ENCODE measurements at regions not wholly inside any gene's neighbourhood (a gene's known extent, or its start where the extent isn't known, plus 50 kb on each side); places are given as distances from the start of the nearest gene placed in this dataset.
"Not testable (repeated sequence)": the region's sequence is repeated elsewhere in the genome, so short reads cannot be mapped to it uniquely, and the experiment has no call there.

DNA sequence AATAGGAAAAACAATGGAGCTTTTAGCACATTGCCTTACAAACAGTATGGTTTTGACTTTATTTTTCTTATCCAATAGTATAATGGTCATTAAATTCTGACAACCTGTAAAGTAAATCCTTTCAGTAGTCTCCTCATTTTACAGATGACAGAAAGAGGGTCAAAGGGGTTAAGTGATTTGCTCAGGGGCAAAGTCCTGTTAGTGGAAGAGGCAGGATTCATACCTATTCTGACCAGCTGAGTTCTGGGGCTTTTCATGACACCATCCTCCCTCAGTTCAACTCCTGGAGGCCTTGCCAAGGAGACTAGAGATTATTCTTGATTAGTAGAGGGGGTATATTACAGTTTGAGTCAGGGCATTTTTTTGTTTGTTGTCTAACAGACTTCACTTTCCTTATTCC lies 278.7 kb upstream of the DUSP10 start:
- no peak for DNase-seq

- DNase-seq = no peak
Observed at GRCh38 chr1:222019029-222019428, 277.1 kb upstream of the DUSP10 start.

GRCh38 chr1:222018041-222018440 lies 276.2 kb upstream of the DUSP10 start:
- DNase-seq = no peak

- no peak for DNase-seq
Observed at GRCh38 chr1:222015686-222016085, 273.8 kb upstream of the DUSP10 start.

- no peak for DNase-seq
Observed at GRCh38 chr1:222014001-222014400, 272.1 kb upstream of the DUSP10 start.

DNA sequence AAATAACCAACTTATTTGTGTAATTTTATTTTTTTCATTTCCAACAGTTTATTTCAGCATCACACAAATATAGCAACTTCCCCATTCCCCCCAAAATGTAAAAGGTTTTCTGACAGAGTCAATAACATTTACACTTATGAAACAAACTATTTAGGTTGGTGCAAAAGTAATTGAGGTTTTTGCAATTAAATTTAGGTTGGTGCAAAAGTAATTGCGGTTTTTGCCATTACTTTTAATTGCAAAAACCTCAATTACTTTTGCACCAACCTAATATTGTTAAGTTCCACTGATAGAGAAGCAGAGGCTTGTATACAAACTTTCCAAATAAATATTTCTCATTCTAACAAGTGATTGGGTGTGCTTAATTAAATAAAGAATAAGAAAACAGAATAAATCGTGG lies 270.9 kb upstream of the DUSP10 start:
- DNase-seq = no peak

DNA sequence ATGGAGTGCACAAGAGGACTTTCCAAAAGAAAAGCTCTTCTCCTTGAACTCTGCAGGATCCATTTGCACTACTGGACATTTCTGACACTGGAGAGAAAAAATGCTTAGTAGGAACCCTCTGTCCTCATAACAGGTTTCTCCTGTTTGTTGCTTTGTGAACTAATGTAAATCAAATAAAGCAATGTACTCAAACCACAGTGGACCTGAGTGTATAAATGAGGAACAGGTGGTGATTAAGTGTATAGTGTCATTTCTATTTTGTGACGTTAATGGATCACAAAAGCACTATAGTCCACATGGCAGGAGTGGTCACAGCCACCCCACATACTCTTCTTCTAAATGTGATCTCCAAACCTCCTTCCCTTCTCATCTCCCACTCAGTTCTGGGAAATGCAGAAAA lies 268.4 kb upstream of the DUSP10 start:
- DNase-seq = no peak

- no peak for DNase-seq
Observed at GRCh38 chr1:222009105-222009730, 267.3 kb upstream of the DUSP10 start.

- no peak for DNase-seq
Observed at GRCh38 chr1:222006715-222007114, 264.8 kb upstream of the DUSP10 start.

- DNase-seq = no peak
Observed at GRCh38 chr1:222004784-222005183, 262.9 kb upstream of the DUSP10 start.

DNA sequence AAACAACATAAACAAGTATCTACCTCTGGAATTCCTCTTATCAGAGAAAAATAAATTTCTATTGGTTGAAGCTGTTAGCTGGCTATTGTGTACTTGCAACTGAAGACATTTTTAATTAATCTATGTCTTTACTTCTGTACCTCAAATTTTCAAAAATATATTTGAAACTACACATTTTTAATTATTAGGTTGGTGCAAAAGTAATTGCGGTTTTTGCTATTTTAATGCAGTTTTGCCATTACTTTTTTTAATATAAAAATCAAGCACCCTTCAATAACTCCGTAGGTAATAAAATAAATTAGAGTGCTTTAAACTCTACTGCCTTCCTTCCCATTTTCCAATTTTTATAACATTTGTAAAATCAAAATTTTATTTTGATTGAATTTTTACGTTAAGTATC lies 262.1 kb upstream of the DUSP10 start:
- no peak for DNase-seq

DNA sequence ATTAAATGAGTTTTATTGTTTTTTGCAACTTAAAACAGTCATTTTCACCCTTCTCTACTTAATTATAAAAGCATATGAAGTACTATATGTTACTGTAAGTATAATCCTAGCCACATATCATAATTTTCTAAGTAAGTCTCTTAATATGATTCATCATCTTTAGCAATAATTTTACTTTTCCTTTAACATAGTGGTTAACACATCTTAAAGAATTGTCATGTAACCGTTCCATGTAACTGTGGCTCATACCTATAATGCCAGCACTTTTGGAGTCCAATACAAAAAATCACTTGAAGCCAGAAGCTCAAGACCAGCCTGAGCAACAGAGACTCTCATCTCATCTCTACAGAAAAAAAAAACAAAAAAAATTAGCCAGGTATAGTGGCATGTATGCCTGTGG lies 260.6 kb upstream of the DUSP10 start:
- no peak for DNase-seq

DNA sequence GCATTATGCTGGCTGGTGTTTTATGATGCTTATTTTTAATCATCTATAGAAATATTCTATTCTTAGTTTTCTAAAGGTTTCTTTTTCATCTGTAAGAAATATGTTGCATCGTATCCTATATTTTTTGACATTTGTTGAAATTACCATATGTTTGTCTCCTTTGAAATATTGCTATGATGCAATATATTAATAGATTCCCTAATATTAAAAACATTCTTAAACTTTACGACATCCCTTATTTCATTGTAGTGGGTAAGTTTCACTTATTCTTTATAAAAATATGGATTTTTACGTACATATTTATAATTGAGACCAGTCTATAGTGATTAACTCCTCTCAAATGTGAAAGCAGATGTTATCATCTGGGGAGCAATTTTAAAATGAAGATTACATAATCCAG lies 258.2 kb upstream of the DUSP10 start:
- DNase-seq = no peak

DNA sequence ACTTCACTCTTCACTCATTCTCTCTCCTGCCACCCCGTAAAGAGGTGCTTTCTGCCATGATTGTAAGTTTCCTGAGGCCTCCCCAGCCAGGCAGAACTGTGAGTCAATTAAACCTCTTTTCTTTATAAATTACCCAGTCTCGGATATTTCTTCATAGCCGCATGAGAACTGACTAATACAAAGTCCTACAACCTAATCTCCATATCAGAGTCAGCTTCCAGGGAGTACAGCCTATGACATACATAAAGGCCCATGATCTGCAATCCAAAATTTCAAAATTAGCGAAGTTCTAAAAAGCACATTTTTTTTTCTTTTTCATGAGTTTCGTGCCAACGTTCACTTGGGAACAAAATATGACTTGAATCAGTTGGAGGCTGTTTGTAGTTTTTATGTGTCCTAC lies 256.9 kb upstream of the DUSP10 start:
- DNase-seq = no peak

DNA sequence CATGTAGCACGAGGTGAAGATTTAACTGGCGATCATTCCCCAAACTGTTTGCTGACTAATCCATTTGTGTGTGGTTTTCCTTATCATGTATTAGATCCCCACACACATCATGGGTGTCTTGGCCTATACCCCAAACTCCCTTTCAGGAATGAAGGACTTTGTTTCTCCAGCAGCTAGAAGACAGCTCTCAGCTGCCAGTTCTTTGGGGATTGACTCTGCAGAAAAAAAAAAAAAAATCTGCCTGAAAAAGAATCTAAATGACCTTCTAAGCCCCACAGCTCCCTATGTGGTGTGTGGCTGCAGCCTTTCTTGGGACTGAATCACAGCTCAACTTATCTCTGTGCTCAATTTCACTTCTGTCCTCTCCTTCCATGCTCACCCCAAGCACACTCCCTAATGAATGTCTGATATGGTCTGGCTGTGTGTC lies 256.3 kb upstream of the DUSP10 start:
- no peak for DNase-seq

- DNase-seq = not testable (repeated sequence)
Observed at GRCh38 chr1:221997012-221997411, 255.1 kb upstream of the DUSP10 start.

DNA sequence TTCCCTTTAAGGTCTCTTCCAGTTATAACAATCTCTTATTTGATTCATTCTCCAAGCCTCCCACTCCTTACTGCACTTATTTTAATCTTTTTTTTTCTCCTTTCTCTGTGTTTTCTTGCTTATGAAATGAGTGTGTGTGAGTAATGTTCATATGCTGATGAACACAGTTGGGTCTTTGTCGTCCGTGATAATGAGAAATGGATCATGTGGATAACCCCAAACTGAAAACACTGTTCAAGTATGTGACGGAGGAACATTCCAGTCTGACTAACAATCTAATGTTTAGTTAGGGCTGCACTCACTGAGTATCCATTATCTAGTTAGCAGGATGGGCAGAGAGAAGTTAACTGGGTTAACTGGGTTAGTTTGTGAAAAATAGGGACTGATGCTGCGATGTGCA lies 253.1 kb upstream of the DUSP10 start:
- DNase-seq = no peak

DNA sequence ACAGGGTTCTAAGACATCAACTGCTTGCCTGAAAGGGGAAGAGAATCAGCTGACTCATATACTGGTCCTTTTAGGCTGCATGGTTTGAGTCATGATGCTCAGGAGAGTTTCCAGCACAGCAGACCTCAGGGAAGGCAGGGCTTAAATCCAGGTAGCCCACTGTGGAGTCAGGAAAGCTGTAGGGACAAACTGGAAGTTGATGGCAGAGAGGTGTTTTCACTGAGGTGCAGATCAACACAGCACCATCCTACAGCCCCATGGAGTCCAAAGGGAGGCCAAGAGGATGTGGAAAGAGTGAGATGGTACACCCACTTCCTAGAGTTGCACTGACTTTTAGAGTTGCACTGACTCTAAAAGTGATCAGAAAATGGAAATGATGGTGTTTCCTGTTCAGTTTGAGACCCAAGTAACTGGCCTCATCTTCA lies 252.4 kb upstream of the DUSP10 start:
- no peak for DNase-seq

- no peak for DNase-seq
Observed at GRCh38 chr1:221993444-221993948, 251.6 kb upstream of the DUSP10 start.

DNA sequence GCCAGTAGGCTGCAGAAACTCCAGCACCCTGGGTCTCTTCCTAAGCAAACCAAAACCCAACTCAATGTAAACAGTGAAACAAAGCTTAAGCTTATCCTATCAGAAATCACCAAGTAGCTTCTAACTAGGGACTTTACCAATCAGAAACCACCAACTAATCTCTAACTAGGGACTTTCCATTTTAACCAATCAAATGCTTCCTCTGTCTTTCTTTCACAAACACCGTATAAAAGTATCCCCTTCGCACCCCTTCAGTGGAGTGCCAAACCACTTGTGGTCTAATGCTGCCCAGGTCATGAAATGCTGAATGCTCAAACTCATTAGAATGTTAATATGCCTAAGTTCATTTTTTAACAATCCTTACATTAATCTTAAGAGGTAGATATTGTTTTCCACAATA lies 250.5 kb upstream of the DUSP10 start:
- no peak for DNase-seq

DNA sequence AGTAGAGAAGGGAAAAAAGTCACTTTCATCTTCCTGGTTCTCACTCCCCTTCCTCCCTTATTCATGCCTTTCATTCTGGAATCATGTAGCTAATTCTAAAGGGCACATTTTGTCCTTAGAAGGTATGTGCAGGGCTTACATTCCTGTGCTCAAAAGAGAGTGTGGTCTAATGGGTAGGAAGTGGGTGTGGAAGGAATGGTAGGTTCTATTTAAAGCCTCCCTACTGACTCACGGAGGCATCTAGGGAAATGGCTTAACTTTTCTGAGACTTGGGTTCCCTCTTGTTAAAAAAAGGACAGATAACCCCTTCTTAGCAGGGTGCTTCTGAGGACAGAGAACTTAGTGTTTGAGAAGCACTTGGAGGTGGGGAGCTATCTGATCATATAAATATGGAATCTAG lies 249.3 kb upstream of the DUSP10 start:
- no peak for DNase-seq

DNA sequence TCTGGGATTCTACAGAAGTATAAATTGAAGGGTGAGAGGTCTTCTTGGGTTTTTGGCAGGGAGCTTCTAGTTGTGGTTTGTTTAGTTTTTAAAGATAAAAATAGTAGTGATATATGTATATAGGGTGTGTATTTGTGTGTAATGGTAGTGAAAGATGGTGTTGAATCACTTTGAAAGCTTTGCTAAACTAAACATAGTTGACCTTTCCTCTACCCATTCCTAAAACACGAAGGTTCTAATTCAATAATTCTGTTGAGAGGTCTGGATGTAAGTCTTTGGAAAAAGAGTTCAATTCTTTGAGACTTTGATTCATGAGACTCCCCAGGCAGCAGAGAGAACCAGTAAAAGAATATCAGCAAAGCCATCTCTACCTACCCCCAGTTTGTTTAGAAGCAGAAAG lies 247.9 kb upstream of the DUSP10 start:
- DNase-seq = no peak

- no peak for DNase-seq
Observed at GRCh38 chr1:221988829-221989228, 246.9 kb upstream of the DUSP10 start.

DNA sequence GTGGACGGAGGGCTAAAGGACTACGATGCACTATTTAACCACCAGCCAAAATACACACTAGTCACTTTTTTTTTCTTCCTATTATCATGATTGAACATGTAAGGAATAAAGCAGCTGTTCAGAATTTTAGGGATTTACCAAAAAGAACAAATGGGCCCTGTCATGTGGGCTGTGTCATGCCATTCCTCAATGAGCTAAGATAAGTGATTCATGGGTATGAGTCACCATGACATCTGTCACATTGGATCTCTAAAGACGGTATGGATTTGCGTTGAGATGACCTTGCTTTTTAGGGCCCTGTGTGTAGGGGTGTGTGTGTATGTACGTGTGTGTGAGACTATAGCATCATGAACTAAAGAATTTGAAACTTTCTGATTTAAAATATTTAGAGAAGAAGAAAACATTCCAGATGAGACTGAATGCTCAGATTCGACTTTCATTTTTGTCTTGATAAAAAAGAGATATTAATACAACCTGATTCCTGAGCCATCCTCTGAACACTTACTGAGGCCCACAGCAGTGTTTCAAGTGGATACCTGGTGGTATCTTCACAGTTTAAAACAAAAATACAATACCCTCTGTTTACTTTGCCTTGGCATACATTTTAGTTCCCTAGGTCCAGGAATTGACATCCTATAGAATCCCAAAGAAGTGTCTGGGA lies 246.1 kb upstream of the DUSP10 start:
- peak; percentile 92 for DNase-seq

GRCh38 chr1:221983444-221983843 lies 241.6 kb upstream of the DUSP10 start:
- no peak for DNase-seq

Measured in NCI-H1694 treated with DMSO at 0.1 percent for 48 hours (cell line).